Neuronal stem cell (in vitro differentiated cells): ENCODE measurements at regions not wholly inside any gene's neighbourhood (a gene's known extent, or its start where the extent isn't known, plus 50 kb on each side); places are given as distances from the start of the nearest gene placed in this dataset.

Source experiments
- DNase-seq: peaks from one replicate; pipeline ENCODE4 v3.0.0-alpha.2; 2013; ENCODE audit warnings: low spot score
- H2AFZ ChIP-seq: one replicate; pipeline ENCODE4 v1.6.1; 2013; ENCODE audit warnings: mild to moderate bottlenecking, low read length, inconsistent platforms
- H2AK5ac ChIP-seq: 2 replicates; pipeline ENCODE4 v1.6.1; 2013; ENCODE audit warnings: low read depth, mild to moderate bottlenecking, inconsistent platforms, low read length, moderate library complexity, mixed read lengths
- H2BK120ac ChIP-seq: 2 replicates; pipeline ENCODE4 v1.6.1; 2013; ENCODE audit warnings: low read depth, mild to moderate bottlenecking, inconsistent platforms, low read length, moderate library complexity, mixed read lengths
- H2BK12ac ChIP-seq: one replicate; pipeline ENCODE4 v1.6.1; 2013; ENCODE audit warnings: low read length, inconsistent platforms
- H2BK15ac ChIP-seq: 2 replicates; pipeline ENCODE4 v1.6.1; 2013; ENCODE audit warnings: mild to moderate bottlenecking, low read length, inconsistent platforms, mixed read lengths
- H2BK5ac ChIP-seq: one replicate; pipeline ENCODE4 v1.6.1; 2013; ENCODE audit warnings: inconsistent platforms, mild to moderate bottlenecking, low read length, moderate library complexity
- H3K14ac ChIP-seq: one replicate; pipeline ENCODE4 v1.6.1; 2013; ENCODE audit warnings: low read length, inconsistent platforms
- H3K18ac ChIP-seq: 2 replicates; pipeline ENCODE4 v1.6.1; 2013; ENCODE audit warnings: low read length, inconsistent platforms
- H3K23ac ChIP-seq: 2 replicates; pipeline ENCODE4 v1.6.1; 2013; ENCODE audit warnings: low read depth, mild to moderate bottlenecking, mixed read lengths, low read length, inconsistent platforms; ENCODE audit not compliant: poor library complexity
- H3K27ac ChIP-seq: replicated peaks from 3 replicates; pipeline ENCODE4 v1.5.1; 2013; ENCODE audit warnings: low read length, inconsistent platforms
- H3K27me3 ChIP-seq, 3 experiments: 2 replicates each; pipeline ENCODE4 v1.6.1; 2013; ENCODE audit warnings: low read length in 3 of 3, mild to moderate bottlenecking in 2 of 3, inconsistent platforms in 1 of 3, low read depth in 1 of 3, mixed read lengths in 1 of 3, moderate library complexity in 1 of 3; ENCODE audit not compliant: control insufficient read depth in 3 of 3, insufficient read depth in 3 of 3
- H3K36me3 ChIP-seq, 2 donors: replicated peaks in 1 of 2; 2 replicates each; pipeline ENCODE4 v1.6.1; 2013; ENCODE audit warnings: low read length in 2 of 2; ENCODE audit not compliant: control insufficient read depth in 2 of 2, insufficient read depth in 2 of 2
- H3K4ac ChIP-seq: 2 replicates; pipeline ENCODE4 v1.6.1; 2013; ENCODE audit warnings: inconsistent platforms, mild to moderate bottlenecking, low read length, moderate library complexity
- H3K4me1 ChIP-seq, 2 donors: 1 replicate in 1 of 2; 2 replicates in 1 of 2; pipeline ENCODE4 v1.6.1; 2013; ENCODE audit warnings: low read length in 2 of 2, low read depth in 1 of 2; ENCODE audit not compliant: control insufficient read depth in 2 of 2, insufficient read depth in 1 of 2
- H3K4me2 ChIP-seq: one replicate; pipeline ENCODE4 v1.6.1; 2013; ENCODE audit warnings: mild to moderate bottlenecking, low read length, inconsistent platforms; ENCODE audit not compliant: insufficient read depth, poor library complexity, severe bottlenecking
- H3K4me3 ChIP-seq, 2 donors: 2 replicates each; pipeline ENCODE4 v1.5.1; 2013; ENCODE audit warnings: low read length in 2 of 2, mild to moderate bottlenecking in 2 of 2, inconsistent platforms in 1 of 2, moderate library complexity in 1 of 2
- H3K79me1 ChIP-seq: one replicate; pipeline ENCODE4 v1.6.1; 2013; ENCODE audit warnings: low read depth, mild to moderate bottlenecking, inconsistent platforms, low read length, moderate library complexity
- H3K9ac ChIP-seq: one replicate; pipeline ENCODE4 v1.6.1; 2013; ENCODE audit warnings: mild to moderate bottlenecking, low read depth, low read length, inconsistent platforms; ENCODE audit not compliant: poor library complexity
- H3K9me3 ChIP-seq, 2 donors: replicated peaks in 1 of 2; 2 replicates each; pipeline versions ENCODE3 to v1.6.1; 2013; ENCODE audit warnings: low read length in 2 of 2, mild to moderate bottlenecking in 2 of 2, inconsistent platforms in 1 of 2, low read depth in 1 of 2, mixed read lengths in 1 of 2, moderate library complexity in 1 of 2; ENCODE audit not compliant: control insufficient read depth in 2 of 2, insufficient read depth in 1 of 2
- H4K8ac ChIP-seq: one replicate; pipeline ENCODE4 v1.6.1; 2013; ENCODE audit warnings: low read depth, mild to moderate bottlenecking, inconsistent platforms, low read length, moderate library complexity
- H4K91ac ChIP-seq: one replicate; pipeline ENCODE4 v1.6.1; 2013; ENCODE audit warnings: low read length, low read depth, mild to moderate bottlenecking, inconsistent platforms; ENCODE audit not compliant: poor library complexity
- WGBS, 2 donors: extraction: QIAGEN DNeasy Blood & Tissue Kit; methylation state at CpG; one replicate each; pipeline ENCODE4 v1.1.7; 2013; ENCODE audit warnings: missing lambda C conversion rate in 2 of 2, mixed read lengths in 1 of 2; ENCODE audit not compliant: insufficient read length in 2 of 2, insufficient replicate concordance in 1 of 2; ENCODE audit errors: extremely low coverage in 2 of 2; 5-methylcytosine and 5-hydroxymethylcytosine counted together

- no peak overlapping the region for H4K8ac ChIP-seq
- H3K18ac ChIP-seq: no peak overlapping the region
- H3K27ac ChIP-seq: no peak overlapping the region
- no peak overlapping the region for H2BK12ac ChIP-seq
- H3K79me1 ChIP-seq: no peaks in the 10 kb centered on the region
- DNase-seq: no peak
- H2BK15ac ChIP-seq: no peak overlapping the region
- H3K9ac ChIP-seq: no peak overlapping the region
- no peak overlapping the region for H2AFZ ChIP-seq
- no peak overlapping the region for H2BK5ac ChIP-seq
- no peak overlapping the region for H2BK120ac ChIP-seq
- WGBS, 2 donors: no CpG with 5 or more reads among the region's 4 CpGs
- H3K9me3 ChIP-seq: no peaks in the 10 kb centered on the region
- no peak overlapping the region for H4K91ac ChIP-seq
- no peak overlapping the region for H3K23ac ChIP-seq
- H3K14ac ChIP-seq: no peak overlapping the region
- no peaks in the 10 kb centered on the region for H3K36me3 ChIP-seq
- no peak overlapping the region for H3K4me2 ChIP-seq
- no peaks in the 10 kb centered on the region for H3K27me3 ChIP-seq
- no peak overlapping the region for H3K4me3 ChIP-seq
- no peak overlapping the region for H3K4ac ChIP-seq
- no peak overlapping the region for H2AK5ac ChIP-seq
- H3K4me1 ChIP-seq: no peaks in the 10 kb centered on the region
Observed at GRCh38 chr12:92621312-92621711, 81.5 kb upstream of the PLEKHG7 start.

- H2BK15ac ChIP-seq: no peak overlapping the region
- WGBS, 2 donors: no CpG with 5 or more reads among the region's 8 CpGs
- no peak overlapping the region for H3K9ac ChIP-seq
- H4K8ac ChIP-seq: no peak overlapping the region
- H2BK120ac ChIP-seq: no peak overlapping the region
- H3K4me2 ChIP-seq: no peak overlapping the region
- no peak overlapping the region for H3K14ac ChIP-seq
- H3K4me1 ChIP-seq: no peaks in the 10 kb centered on the region
- no peak overlapping the region for H2AFZ ChIP-seq
- H2AK5ac ChIP-seq: no peak overlapping the region
- no peak overlapping the region for H3K4ac ChIP-seq
- H3K27ac ChIP-seq: no peak overlapping the region
- H3K9me3 ChIP-seq: no peaks in the 10 kb centered on the region
- H2BK12ac ChIP-seq: no peak overlapping the region
- no peak for DNase-seq
- no peaks in the 10 kb centered on the region for H3K79me1 ChIP-seq
- H3K18ac ChIP-seq: no peak overlapping the region
- no peaks in the 10 kb centered on the region for H3K36me3 ChIP-seq
- no peaks in the 10 kb centered on the region for H3K27me3 ChIP-seq
- no peak overlapping the region for H3K4me3 ChIP-seq
- no peak overlapping the region for H2BK5ac ChIP-seq
- H4K91ac ChIP-seq: no peak overlapping the region
- H3K23ac ChIP-seq: no peak overlapping the region
Observed at GRCh38 chr12:92619730-92620684, 82.8 kb upstream of the PLEKHG7 start.

GRCh38 chr12:92619026-92619425 lies 83.8 kb upstream of the PLEKHG7 start:
- H3K9me3 ChIP-seq: no peaks in the 10 kb centered on the region
- no peaks in the 10 kb centered on the region for H3K36me3 ChIP-seq
- H3K79me1 ChIP-seq: no peaks in the 10 kb centered on the region
- H2BK120ac ChIP-seq: no peak overlapping the region
- no peak overlapping the region for H3K27ac ChIP-seq
- H3K4me1 ChIP-seq: no peaks in the 10 kb centered on the region
- no peak overlapping the region for H3K9ac ChIP-seq
- no peak overlapping the region for H3K4me2 ChIP-seq
- no peak for DNase-seq
- no peak overlapping the region for H4K91ac ChIP-seq
- no peak overlapping the region for H3K4ac ChIP-seq
- no peak overlapping the region for H3K18ac ChIP-seq
- H3K4me3 ChIP-seq: no peak overlapping the region
- no peak overlapping the region for H2AK5ac ChIP-seq
- WGBS, 2 donors: no CpG with 5 or more reads among the region's 2 CpGs
- H2BK15ac ChIP-seq: no peak overlapping the region
- no peak overlapping the region for H2AFZ ChIP-seq
- H3K27me3 ChIP-seq: no peaks in the 10 kb centered on the region
- H2BK12ac ChIP-seq: no peak overlapping the region
- H3K23ac ChIP-seq: no peak overlapping the region
- no peak overlapping the region for H4K8ac ChIP-seq
- H3K14ac ChIP-seq: no peak overlapping the region
- no peak overlapping the region for H2BK5ac ChIP-seq

GRCh38 chr12:92615703-92616102 lies 87.1 kb upstream of the PLEKHG7 start:
- H3K27ac ChIP-seq: no peak overlapping the region
- H2BK12ac ChIP-seq: no peak overlapping the region
- no peak overlapping the region for H3K4ac ChIP-seq
- H3K4me1 ChIP-seq: no peaks in the 10 kb centered on the region
- H2BK120ac ChIP-seq: no peak overlapping the region
- DNase-seq: no peak
- no peak overlapping the region for H4K91ac ChIP-seq
- no peak overlapping the region for H2AK5ac ChIP-seq
- no peak overlapping the region for H2BK5ac ChIP-seq
- no peak overlapping the region for H3K4me3 ChIP-seq
- H3K27me3 ChIP-seq: no peaks in the 10 kb centered on the region
- no peak overlapping the region for H3K14ac ChIP-seq
- H3K4me2 ChIP-seq: no peak overlapping the region
- H4K8ac ChIP-seq: no peak overlapping the region
- no peaks in the 10 kb centered on the region for H3K36me3 ChIP-seq
- no peak overlapping the region for H2BK15ac ChIP-seq
- H3K9me3 ChIP-seq: no peaks in the 10 kb centered on the region
- no peak overlapping the region for H2AFZ ChIP-seq
- H3K18ac ChIP-seq: no peak overlapping the region
- no peaks in the 10 kb centered on the region for H3K79me1 ChIP-seq
- no CpG with 5 or more reads among the region's 2 CpGs for WGBS, 2 donors
- H3K23ac ChIP-seq: no peak overlapping the region
- H3K9ac ChIP-seq: no peak overlapping the region
